ENCODE measurements at regions not wholly inside any gene's neighbourhood (a gene's known extent, or its start where the extent isn't known, plus 50 kb on each side); places are given as distances from the start of the nearest gene placed in this dataset.

DNA sequence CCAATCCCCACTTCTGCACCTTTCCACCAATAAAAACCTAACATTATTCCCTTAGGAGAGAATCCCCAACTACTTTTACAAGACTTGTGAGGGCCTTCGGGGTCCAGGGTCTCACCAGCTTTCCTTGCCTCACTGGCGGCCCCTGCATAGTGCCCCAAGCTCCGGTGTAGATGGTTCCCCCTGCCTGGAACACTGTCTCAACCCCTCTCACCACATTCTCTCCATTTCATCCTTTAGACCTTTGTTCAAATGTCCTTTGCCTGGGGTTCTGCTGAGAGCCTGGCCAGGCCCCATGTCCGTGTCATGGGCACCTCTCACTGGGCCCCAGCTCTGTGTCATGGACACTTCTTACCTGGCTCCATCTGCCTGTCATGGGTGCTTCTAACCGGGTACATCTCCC is 64.5 kb upstream of the SORCS3 start:
- no peak for DNase-seq (ENCODE audit: low spot score)

GRCh38 chr10:104577163-104577562 is 63.9 kb upstream of the SORCS3 start:
- DNase-seq (ENCODE audit: low spot score): no peak

DNA sequence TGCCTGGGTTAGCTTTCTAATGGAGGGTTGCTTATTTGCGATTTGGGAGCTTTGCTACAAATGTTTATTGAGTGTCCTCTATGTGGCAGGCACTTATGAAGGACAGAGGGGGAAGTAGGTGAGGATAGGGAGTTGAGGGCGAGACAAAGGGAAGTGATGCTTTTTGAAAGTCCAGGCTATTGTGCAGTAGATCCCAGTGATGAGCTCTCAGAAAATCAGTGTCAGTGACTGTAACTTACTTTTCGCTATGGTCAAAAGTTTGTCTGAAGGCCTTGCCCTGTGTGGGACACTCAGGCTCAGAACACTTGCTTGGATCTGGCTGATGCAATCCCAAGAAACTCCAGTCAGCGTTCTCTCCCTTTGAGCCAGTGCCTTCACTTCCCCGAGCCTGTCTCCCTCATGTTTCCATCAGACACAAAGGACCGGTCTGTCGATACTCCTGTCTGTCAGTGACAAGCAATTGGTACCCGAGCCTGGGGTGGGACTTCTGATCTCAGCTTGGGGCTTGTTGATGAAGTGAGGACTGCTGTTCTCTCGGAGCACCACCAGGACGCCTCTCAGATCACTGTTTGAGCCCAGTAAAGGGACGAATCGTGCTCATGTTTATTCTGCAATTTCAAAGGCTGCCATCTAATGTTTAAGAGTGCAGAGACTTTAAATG is 63.1 kb upstream of the SORCS3 start:
- no peak for DNase-seq (ENCODE audit: low spot score)

DNA sequence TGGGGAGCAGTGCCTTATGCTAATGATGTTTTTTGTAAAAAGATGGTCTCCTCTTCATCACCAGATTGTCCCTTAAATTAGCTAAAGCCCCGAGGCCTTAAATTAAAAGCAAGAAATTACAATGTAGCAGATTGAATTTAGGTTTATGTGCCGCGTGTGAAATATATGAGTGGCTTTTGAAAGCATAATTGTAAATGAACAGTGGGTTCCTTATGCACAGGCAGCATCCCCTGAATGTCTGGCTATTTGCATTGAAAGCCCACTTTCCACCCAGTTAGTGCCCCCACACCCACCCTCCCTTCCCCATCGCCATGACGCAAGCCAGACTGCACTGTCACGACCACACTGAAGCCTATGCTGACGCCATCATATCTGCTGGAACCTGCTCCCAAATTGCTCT is 62.4 kb upstream of the SORCS3 start:
- no peak for DNase-seq (ENCODE audit: low spot score)

GRCh38 chr10:104579136-104579535 is 62.0 kb upstream of the SORCS3 start:
- no peak for DNase-seq (ENCODE audit: low spot score)

GRCh38 chr10:104580321-104580720 is 60.8 kb upstream of the SORCS3 start:
- DNase-seq (ENCODE audit: low spot score): no peak

DNA sequence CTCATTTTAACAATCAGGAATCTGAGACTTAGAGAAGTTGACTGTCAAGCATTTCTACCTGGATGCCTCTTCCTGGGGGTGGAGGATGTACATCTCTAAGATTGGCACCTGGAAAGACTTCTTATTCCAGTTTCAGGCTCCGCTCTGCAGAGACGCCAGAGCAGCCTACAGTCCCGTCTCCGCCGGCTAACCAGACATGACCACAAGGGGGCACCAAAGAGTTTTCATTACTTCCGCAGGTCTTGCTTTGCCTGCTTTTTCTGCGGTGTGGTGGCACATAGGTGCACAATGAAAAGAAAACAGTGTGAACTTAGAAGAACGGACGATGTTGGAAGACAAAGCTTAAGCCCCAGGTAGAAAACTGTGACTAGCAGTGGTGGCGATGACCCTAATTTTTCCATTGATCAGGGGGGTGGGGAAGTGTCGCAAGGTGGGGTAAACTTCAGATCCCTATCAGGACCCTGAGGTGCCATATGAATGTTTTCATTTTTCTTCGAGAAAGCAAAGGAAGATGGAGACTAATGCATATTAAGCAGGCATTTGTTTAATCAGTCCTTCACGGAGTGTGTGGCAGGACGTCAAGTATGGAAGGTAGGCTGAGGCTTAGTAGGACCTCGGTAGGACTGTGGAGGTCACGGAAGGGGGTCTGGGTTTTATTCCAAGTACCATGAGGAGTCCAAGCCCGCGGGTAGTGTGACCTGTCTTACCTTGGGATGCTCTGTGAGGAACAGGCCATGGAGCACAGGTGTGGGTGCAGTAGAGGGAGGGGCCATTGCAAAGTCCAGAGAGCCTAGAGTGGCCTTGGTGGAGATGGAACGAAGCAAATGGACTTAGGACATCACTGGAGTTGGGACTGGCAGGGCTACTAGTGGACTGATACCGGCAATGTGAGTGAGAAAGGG is 60.1 kb upstream of the SORCS3 start:
- DNase-seq (ENCODE audit: low spot score): peak; percentile 85

DNA sequence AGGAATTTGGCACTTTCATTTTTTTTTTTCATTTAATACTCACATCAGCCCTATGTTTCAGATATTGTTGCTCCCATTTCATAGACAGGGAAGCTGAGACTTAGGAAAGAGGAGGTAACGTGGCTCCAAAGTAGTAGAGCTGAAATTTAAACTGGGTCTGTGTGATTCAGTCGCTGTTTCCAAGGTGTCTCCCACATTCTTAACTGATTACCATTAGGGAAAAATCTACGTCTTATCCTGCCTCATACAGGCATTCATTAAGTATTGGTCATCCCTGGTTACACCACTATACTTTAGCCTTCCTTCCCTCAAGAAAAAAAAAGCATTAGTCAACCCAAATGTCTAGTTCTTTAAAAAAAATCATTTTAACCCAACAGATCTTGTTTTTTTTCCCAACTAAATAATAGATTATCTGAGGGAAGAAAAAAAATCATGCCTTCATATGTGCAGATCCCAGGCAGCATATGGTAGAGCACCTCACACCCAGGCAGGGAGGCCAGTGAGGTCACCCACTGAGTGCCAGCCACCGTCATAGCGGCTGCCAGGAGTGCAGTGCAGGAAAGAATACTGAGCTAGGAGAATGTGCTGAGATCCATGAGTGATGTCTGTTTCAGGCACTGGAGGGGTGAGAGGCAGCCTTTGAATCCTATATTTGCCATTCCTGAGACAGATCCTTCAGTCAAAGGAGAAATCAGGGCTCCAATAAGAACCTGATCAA is 59.0 kb upstream of the SORCS3 start:
- no peak for DNase-seq (ENCODE audit: low spot score)

GRCh38 chr10:104582602-104582951 is 58.5 kb upstream of the SORCS3 start:
- DNase-seq (ENCODE audit: low spot score): no peak

DNA sequence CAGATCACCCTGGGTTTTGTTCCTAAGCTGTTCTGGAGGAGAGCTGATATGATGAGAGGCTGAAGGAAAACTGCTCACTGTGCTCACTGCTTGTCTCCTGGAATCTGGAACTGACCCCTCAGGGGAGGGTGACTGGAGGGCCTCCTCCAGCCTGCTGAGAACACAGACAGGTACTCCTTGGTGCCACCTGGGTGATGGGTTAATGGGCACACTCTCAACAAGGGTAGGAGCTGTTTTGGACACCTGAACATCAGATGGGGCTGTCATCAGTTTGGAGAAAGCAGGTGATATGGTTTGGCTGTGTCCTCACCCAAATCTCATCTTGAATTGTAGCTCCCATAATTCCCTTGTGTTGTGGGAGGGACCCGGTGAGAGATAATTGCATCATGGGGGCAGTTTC is 58.1 kb upstream of the SORCS3 start:
- no peak for DNase-seq (ENCODE audit: low spot score)

DNA sequence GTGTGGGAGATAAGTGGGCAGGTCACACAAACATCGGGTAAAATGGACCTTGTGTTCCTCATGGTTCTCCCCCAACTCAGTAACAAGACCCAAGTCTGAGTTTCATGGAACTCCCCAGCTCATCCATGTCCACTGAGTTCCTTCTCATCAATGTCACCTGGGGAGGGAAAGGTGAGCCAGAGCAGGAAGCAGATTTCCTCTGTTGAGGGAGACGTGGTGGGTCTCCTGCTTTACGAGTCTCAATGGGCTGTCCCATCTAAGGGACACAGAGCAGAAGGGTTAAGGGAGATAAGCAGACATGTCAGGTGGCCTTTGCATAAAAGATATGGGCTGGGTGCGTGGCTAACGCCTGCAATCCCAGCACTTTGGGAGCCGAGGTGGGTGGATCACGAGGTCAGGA is 56.5 kb upstream of the SORCS3 start:
- DNase-seq (ENCODE audit: low spot score): no peak

DNA sequence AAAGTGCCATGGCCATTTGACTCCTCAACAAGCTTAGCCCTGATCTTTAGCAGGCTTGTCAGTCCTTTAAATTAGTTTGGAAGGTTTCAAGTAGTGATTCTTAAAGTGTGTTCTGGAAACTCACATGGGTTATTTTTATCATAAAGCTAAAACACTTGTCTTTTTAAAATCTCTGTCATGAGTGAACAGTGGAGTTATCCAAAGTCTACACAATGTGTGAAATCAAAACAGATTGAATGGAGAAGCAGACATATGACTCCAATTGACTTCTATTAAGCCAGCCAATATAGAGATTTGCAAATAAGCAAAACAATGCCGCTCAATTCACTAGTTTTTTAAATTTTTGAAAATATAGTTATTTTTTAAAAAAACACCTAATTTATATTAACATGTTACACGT is 53.3 kb upstream of the SORCS3 start:
- no peak for DNase-seq (ENCODE audit: low spot score)

- DNase-seq (ENCODE audit: low spot score): no peak
Observed at GRCh38 chr10:104589431-104589830, 51.7 kb upstream of the SORCS3 start.

DNA sequence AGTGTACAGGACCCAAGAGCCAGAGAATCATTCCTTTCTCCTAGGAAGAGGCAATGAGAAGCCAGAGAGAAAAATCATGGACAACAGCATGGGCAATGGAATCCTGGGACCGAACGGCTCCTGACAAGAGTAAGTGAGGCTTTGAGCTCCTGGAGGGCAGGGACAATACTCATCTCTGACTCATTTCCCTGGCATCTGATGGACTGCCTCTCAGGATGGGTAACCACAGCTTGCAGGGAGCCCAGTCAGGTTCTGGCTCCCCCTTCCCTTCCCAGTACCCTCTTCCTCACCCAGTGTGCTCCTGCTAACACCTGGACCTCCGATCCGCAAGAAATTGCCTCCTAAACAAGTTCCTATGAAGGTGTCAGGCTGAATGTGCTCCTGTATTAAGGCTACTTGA is 51.2 kb upstream of the SORCS3 start:
- DNase-seq (ENCODE audit: low spot score): no peak

Measured in iPS-NIHi11 (cell line).